ENCODE measurements at regions not wholly inside any gene's neighbourhood (a gene's known extent, or its start where the extent isn't known, plus 50 kb on each side); places are given as distances from the start of the nearest gene placed in this dataset.

DNA sequence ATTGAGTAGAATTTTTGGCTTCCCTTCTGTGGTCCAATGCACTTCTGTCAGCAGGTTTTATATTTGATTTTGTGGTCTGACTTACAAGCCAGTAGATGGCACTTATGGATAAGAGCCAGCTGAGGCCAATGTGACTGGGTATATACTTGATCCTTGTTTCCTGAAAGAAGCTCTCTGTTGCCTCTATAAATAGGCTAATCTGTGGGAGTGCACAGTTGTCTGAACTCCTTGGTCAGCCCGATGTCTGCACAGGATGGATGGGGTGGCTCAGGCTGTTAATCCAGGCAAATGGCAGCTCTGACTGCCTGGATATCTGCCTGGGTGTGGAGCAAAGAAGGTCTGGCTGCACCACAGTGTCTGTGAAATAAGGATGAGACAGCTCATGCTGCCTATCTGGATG lies 1183.7 kb upstream of the PRMT6 start:
- H3K27me3 ChIP-seq (ENCODE audit: control insufficient read depth in 2 of 2, insufficient read depth in 2 of 2, low read length in 2 of 2) = no peaks in the 10 kb centered on the region
- no peaks in the 10 kb centered on the region for H3K9me1 ChIP-seq (replicated peaks; ENCODE audit: control insufficient read depth, extremely low read depth, insufficient read depth, low read length)
- no peak overlapping the region for H3K4me3 ChIP-seq (replicated peaks in 1 of 3; ENCODE audit: insufficient read depth in 1 of 3, low read depth in 1 of 3, low read length in 3 of 3)
- peaks cover 2% of the 10 kb centered on the region for H3K9me3 ChIP-seq (replicated peaks; ENCODE audit: control insufficient read depth, insufficient read depth, low read length)
- H3K27ac ChIP-seq (ENCODE audit: insufficient read depth, low read depth, low read length) = no peak overlapping the region
- DNase-seq (ENCODE audit: low read depth, low spot score) (no peak), FAIRE-seq (no peak)
- no peak overlapping the region for H3K9ac ChIP-seq (replicated peaks; ENCODE audit: extremely low read depth, insufficient read depth, low read length)
- CTCF ChIA-PET = no interaction called here
- no peak for TF ChIP-seq GATA2 (IDR thresholded peaks at IDR 0.05; ENCODE audit: insufficient read depth, insufficient read length, low read depth, low read length)
- no peak for TF ChIP-seq FOS (IDR thresholded peaks at IDR 0.05; ENCODE audit: borderline replicate concordance, insufficient read depth, low read length)
- TF ChIP-seq POLR2AphosphoS5 (IDR thresholded peaks at IDR 0.05; ENCODE audit: insufficient read depth, low read depth, low read length) = no peak
- intact Hi-C loops (cut with micrococcal nuclease) (no loop called here), dilution Hi-C loops (cut with MboI; ENCODE audit: extremely low pct_ligation_motif_present, low sequenced_read_pairs) (no loop called here)
- no peaks in the 10 kb centered on the region for H3K36me3 ChIP-seq (ENCODE audit: control insufficient read depth in 2 of 2, extremely low read depth in 1 of 2, insufficient read depth in 2 of 2, low read length in 2 of 2)
- H3K4me1 ChIP-seq (ENCODE audit: control insufficient read depth, extremely low read depth, insufficient read depth, low read length) = no peaks in the 10 kb centered on the region
- H4K20me1 ChIP-seq (replicated peaks; ENCODE audit: control insufficient read depth, extremely low read depth, insufficient read depth, low read length) = no peaks in the 10 kb centered on the region
- POLR2A ChIA-PET = no interaction called here
- H2AFZ ChIP-seq (ENCODE audit: low read depth, low read length) = no peak overlapping the region
- no peak overlapping the region for H3K4me2 ChIP-seq (ENCODE audit: insufficient read depth, low read length)
- H3K79me2 ChIP-seq (ENCODE audit: control insufficient read depth, insufficient read depth, low read length) = no peaks in the 10 kb centered on the region
- no TSS peak for BruUV-seq (replicated peaks)

DNA sequence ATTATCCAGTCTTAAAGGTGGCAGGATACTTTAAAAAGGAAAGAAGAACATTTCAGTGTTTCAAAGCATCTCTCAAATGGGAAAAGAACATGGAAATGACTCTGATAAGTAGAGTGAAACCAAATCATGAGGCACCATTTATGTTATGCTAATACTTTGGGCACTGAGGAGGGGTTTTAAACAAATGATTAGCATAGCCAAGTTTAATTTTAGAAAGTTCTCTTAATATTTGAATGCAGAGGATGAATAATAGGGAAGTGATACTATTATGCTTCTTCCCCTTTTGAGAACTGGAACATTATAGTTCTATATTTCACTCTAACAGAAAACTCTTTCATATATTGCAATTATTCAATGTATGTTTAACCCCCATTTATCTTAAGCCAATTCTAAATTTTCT lies 1181.9 kb upstream of the PRMT6 start:
- H3K9me3 ChIP-seq (replicated peaks; ENCODE audit: control insufficient read depth, insufficient read depth, low read length) = no peaks in the 10 kb centered on the region
- ChIA-PET POLR2A (no interaction called here), CTCF (no interaction called here)
- H3K36me3 ChIP-seq (ENCODE audit: control insufficient read depth in 2 of 2, extremely low read depth in 1 of 2, insufficient read depth in 2 of 2, low read length in 2 of 2) = no peaks in the 10 kb centered on the region
- no peak overlapping the region for H3K27ac ChIP-seq (ENCODE audit: insufficient read depth, low read depth, low read length)
- no TSS peak for BruUV-seq (replicated peaks)
- no peaks in the 10 kb centered on the region for H3K4me1 ChIP-seq (ENCODE audit: control insufficient read depth, extremely low read depth, insufficient read depth, low read length)
- H3K9ac ChIP-seq (replicated peaks; ENCODE audit: extremely low read depth, insufficient read depth, low read length) = no peak overlapping the region
- H3K9me1 ChIP-seq (replicated peaks; ENCODE audit: control insufficient read depth, extremely low read depth, insufficient read depth, low read length) = no peaks in the 10 kb centered on the region
- H3K27me3 ChIP-seq (ENCODE audit: control insufficient read depth in 2 of 2, insufficient read depth in 2 of 2, low read length in 2 of 2) = no peaks in the 10 kb centered on the region
- FAIRE-seq (no peak), DNase-seq (ENCODE audit: low read depth, low spot score) (no peak)
- H3K4me3 ChIP-seq (replicated peaks in 1 of 3; ENCODE audit: insufficient read depth in 1 of 3, low read depth in 1 of 3, low read length in 3 of 3) = no peak overlapping the region
- no peak for TF ChIP-seq FOS (IDR thresholded peaks at IDR 0.05; ENCODE audit: borderline replicate concordance, insufficient read depth, low read length)
- TF ChIP-seq POLR2AphosphoS5 (IDR thresholded peaks at IDR 0.05; ENCODE audit: insufficient read depth, low read depth, low read length) = no peak
- TF ChIP-seq EZH2 (IDR thresholded peaks at IDR 0.05; ENCODE audit: borderline replicate concordance, low read depth, low read length, severe bottlenecking) = no peak
- no peak for TF ChIP-seq GATA2 (IDR thresholded peaks at IDR 0.05; ENCODE audit: insufficient read depth, insufficient read length, low read depth, low read length)
- TF ChIP-seq JUN (IDR thresholded peaks at IDR 0.05; ENCODE audit: borderline replicate concordance, insufficient read depth, insufficient read length, low read depth) = no peak
- TF ChIP-seq CTCF (IDR thresholded peaks at IDR 0.05; ENCODE audit: extremely low read depth in 1 of 2, insufficient read depth in 1 of 2, low read depth in 1 of 2, low read length in 2 of 2) = no peak
- TF ChIP-seq MYC (IDR thresholded peaks at IDR 0.05; ENCODE audit: low read depth, low read length) = no peak
- no peak for TF ChIP-seq MAX (IDR thresholded peaks at IDR 0.05; ENCODE audit: insufficient read depth, insufficient read length)
- no peak for TF ChIP-seq POLR2A (IDR thresholded peaks at IDR 0.05; ENCODE audit: low read depth, low read length)
- no peaks in the 10 kb centered on the region for H3K79me2 ChIP-seq (ENCODE audit: control insufficient read depth, insufficient read depth, low read length)
- intact Hi-C loops (cut with micrococcal nuclease) = no loop called here
- no peaks in the 10 kb centered on the region for H4K20me1 ChIP-seq (replicated peaks; ENCODE audit: control insufficient read depth, extremely low read depth, insufficient read depth, low read length)
- no peak overlapping the region for H2AFZ ChIP-seq (ENCODE audit: low read depth, low read length)
- no peak overlapping the region for H3K4me2 ChIP-seq (ENCODE audit: insufficient read depth, low read length)
- dilution Hi-C loops (cut with MboI; ENCODE audit: extremely low pct_ligation_motif_present, low sequenced_read_pairs) = no loop called here

All from endothelial cell of umbilical vein (primary cell).